SIG-M5 treated with dmso at 0.1 percent for 504 hours (cell line): ENCODE measurements at regions not wholly inside any gene's neighbourhood (a gene's known extent, or its start where the extent isn't known, plus 50 kb on each side); places are given as distances from the start of the nearest gene placed in this dataset.

Experiments used
- DNase-seq: peaks from one replicate; lab custom pipeline; 2025; ENCODE audit not compliant: unreplicated experiment; lab: John Stamatoyannopoulos, UW

- no peak for DNase-seq
These were observed 83.9 kb upstream of the ARHGAP24 start for GRCh38 chr4:85391071-85391470.

GRCh38 chr4:85391589-85392410 lies 83.2 kb upstream of the ARHGAP24 start:
- no peak for DNase-seq

- DNase-seq, result no peak
These were observed 81.7 kb upstream of the ARHGAP24 start for GRCh38 chr4:85393201-85393600.

GRCh38 chr4:85398276-85398675 lies 76.7 kb upstream of the ARHGAP24 start:
- no peak for DNase-seq

- DNase-seq, result no peak
These were observed 75.7 kb upstream of the ARHGAP24 start for GRCh38 chr4:85399270-85399669.

GRCh38 chr4:85402371-85402770 lies 72.6 kb upstream of the ARHGAP24 start:
- no peak for DNase-seq

- no peak for DNase-seq
These were observed 68.8 kb upstream of the ARHGAP24 start for GRCh38 chr4:85406185-85406584.

GRCh38 chr4:85407546-85407945 lies 67.4 kb upstream of the ARHGAP24 start:
- DNase-seq, result no peak

GRCh38 chr4:85408301-85408700 lies 66.6 kb upstream of the ARHGAP24 start:
- DNase-seq, result no peak

- no peak for DNase-seq
These were observed 65.7 kb upstream of the ARHGAP24 start for GRCh38 chr4:85409251-85409650.

- DNase-seq, result no peak
These were observed 63.6 kb upstream of the ARHGAP24 start for GRCh38 chr4:85411386-85411785.

GRCh38 chr4:85414972-85415371 lies 60.0 kb upstream of the ARHGAP24 start:
- DNase-seq, result no peak

- DNase-seq, result no peak
These were observed 58.9 kb upstream of the ARHGAP24 start for GRCh38 chr4:85416094-85416493.

GRCh38 chr4:85419103-85419502 lies 55.8 kb upstream of the ARHGAP24 start:
- DNase-seq, result no peak

GRCh38 chr4:85420831-85421230 lies 54.1 kb upstream of the ARHGAP24 start:
- DNase-seq, result no peak

GRCh38 chr4:85423431-85423830 lies 51.5 kb upstream of the ARHGAP24 start:
- no peak for DNase-seq
